Upper lobe of left lung (tissue), 4 donors: ENCODE measurements at regions not wholly inside any gene's neighbourhood (a gene's known extent, or its start where the extent isn't known, plus 50 kb on each side); places are given as distances from the start of the nearest gene placed in this dataset.

ENCODE experiments used
- POLR2A ChIP-seq, 4 donors: fragments of 450-650 bp; IDR thresholded peaks; one replicate each; pipeline ENCODE4 v1.5.1; 2016 to 2017; ENCODE audit warnings: antibody characterized with exemption in 4 of 4, mild to moderate bottlenecking in 2 of 4
- POLR2AphosphoS5 ChIP-seq, 2 donors: sonication (generic); formaldehyde crosslinking; IDR thresholded peaks; one replicate each; pipeline ENCODE4 v1.5.1; 2017; ENCODE audit warnings: antibody characterized with exemption in 2 of 2
- TF ChIP-seq, protein P1 (sequence below), 6 experiments: fragments of 450-650 bp in 4 of 6; fragments of 200-600 bp in 2 of 6; sonication (generic) in 2 of 6; IDR thresholded peaks; one replicate each; pipeline ENCODE4 v1.5.1; 2016 to 2019; ENCODE audit warnings: antibody characterized with exemption in 6 of 6

DNA sequence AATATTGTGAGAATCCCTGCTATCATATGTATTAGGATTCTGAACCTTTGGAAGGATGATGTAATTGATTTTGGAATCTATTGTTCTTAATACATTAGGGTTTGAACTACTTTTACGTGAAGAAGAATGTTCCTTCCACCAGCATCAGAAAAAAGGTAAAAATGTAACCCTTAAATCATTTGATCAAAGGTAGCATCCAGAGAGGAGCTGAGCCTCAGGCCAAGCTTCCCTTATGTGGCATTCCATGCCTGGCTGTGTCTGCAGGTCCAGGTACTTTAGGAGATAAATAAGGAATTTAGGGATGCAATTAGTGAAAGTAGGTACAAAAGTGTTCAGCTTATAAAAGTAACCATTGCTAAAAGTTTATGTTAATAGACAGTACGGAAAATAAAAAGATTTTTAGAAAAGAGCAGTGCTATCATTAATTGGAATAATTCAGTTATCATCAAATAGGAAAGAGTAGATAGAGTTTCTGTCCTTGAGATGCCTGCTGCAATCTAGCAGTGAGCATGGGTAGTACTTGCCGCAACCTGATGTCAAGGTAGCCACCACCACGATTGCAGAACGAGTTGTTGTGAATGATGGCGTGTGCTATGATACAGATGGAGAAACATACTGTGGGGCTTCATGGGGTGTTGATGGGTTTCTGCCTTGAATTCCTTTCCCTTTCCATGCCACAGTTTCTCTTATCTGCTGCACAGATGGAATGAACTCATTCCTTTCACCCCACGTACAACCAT lies 228.8 kb downstream of the GATA3 start:
- TF ChIP-seq POLR2AphosphoS5 (IDR thresholded peaks at IDR 0.05) (no peak), POLR2A (IDR thresholded peaks at IDR 0.05) (no peak)
- TF ChIP-seq, protein P1, sequence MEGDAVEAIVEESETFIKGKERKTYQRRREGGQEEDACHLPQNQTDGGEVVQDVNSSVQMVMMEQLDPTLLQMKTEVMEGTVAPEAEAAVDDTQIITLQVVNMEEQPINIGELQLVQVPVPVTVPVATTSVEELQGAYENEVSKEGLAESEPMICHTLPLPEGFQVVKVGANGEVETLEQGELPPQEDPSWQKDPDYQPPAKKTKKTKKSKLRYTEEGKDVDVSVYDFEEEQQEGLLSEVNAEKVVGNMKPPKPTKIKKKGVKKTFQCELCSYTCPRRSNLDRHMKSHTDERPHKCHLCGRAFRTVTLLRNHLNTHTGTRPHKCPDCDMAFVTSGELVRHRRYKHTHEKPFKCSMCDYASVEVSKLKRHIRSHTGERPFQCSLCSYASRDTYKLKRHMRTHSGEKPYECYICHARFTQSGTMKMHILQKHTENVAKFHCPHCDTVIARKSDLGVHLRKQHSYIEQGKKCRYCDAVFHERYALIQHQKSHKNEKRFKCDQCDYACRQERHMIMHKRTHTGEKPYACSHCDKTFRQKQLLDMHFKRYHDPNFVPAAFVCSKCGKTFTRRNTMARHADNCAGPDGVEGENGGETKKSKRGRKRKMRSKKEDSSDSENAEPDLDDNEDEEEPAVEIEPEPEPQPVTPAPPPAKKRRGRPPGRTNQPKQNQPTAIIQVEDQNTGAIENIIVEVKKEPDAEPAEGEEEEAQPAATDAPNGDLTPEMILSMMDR (IDR thresholded peaks at IDR 0.05) = no peak
